Endothelial cell of umbilical vein (primary cell): ENCODE measurements at regions not wholly inside any gene's neighbourhood (a gene's known extent, or its start where the extent isn't known, plus 50 kb on each side); places are given as distances from the start of the nearest gene placed in this dataset.

Experiments used
- BruUV-seq: library from RNA; stranded (reverse); fragments of 400-500 nt; replicated peaks from 2 replicates; lab custom pipeline; 2021; lab: Mats Ljungman, UMichigan
- CTCF ChIA-PET: fragments of 300-600, 350-600 bp; sonication (Branson Sonifier 250); formaldehyde crosslinking; loops from one replicate; lab custom pipeline; 2021; ENCODE audit warnings: antibody characterized with exemption, inconsistent platforms; lab: Charles Lee
- POLR2A ChIA-PET: fragments of 300-600, 350-600 bp; sonication (Branson Sonifier 250); formaldehyde crosslinking; loops from one replicate; lab custom pipeline; 2021; ENCODE audit warnings: antibody characterized with exemption, inconsistent platforms; lab: Charles Lee
- DNase-seq: peaks from one replicate; pipeline ENCODE4 v3.0.0-alpha.2; 2011; ENCODE audit warnings: low read depth, low spot score
- FAIRE-seq: peaks from 2 replicates; lab custom pipeline; 2011; peaks lifted over from hg19 to GRCh38; lab: Jason Lieb, UNC
- H2AFZ ChIP-seq: 2 replicates; pipeline ENCODE4 v1.6.0; 2012; ENCODE audit warnings: low read depth, low read length, control low read depth, inconsistent platforms
- H3K27ac ChIP-seq: 2 replicates; pipeline ENCODE4 v1.5.1; 2011; ENCODE audit warnings: low read depth, mild to moderate bottlenecking, control low read depth, low read length, moderate library complexity; ENCODE audit not compliant: insufficient read depth
- H3K27me3 ChIP-seq, 2 experiments: 2 replicates each; pipeline versions ENCODE4 v1.6.0 to v1.6.1; 2011; ENCODE audit warnings: low read length in 2 of 2, mixed read lengths in 1 of 2; ENCODE audit not compliant: control insufficient read depth in 2 of 2, insufficient read depth in 2 of 2
- H3K36me3 ChIP-seq, 2 experiments: 2 replicates in 1 of 2; 3 replicates in 1 of 2; pipeline ENCODE4 v1.5.1; 2011; ENCODE audit warnings: low read length in 2 of 2, mild to moderate bottlenecking in 1 of 2, moderate library complexity in 1 of 2; ENCODE audit not compliant: control insufficient read depth in 2 of 2, insufficient read depth in 2 of 2; ENCODE audit errors: extremely low read depth in 1 of 2
- H3K4me1 ChIP-seq: 3 replicates; pipeline ENCODE4 v1.5.1; 2011; ENCODE audit warnings: mild to moderate bottlenecking, low read length; ENCODE audit not compliant: control insufficient read depth, insufficient read depth; ENCODE audit errors: extremely low read depth
- H3K4me2 ChIP-seq: 2 replicates; pipeline ENCODE4 v1.6.1; 2011; ENCODE audit warnings: low read length, control low read depth, mixed read lengths; ENCODE audit not compliant: insufficient read depth
- H3K4me3 ChIP-seq, 3 experiments: fragments of 200-600 bp in 1 of 3; sonication (generic), shearing (Covaris generic) in 1 of 3; replicated peaks in 1 of 3; 2 replicates each; pipeline ENCODE4 v1.5.1; 2011 to 2016; ENCODE audit warnings: control low read depth in 3 of 3, low read length in 3 of 3, mild to moderate bottlenecking in 2 of 3, inconsistent platforms in 1 of 3, low read depth in 1 of 3, moderate library complexity in 1 of 3; ENCODE audit not compliant: insufficient read depth in 1 of 3
- H3K79me2 ChIP-seq: 2 replicates; pipeline ENCODE4 v1.6.0; 2012; ENCODE audit warnings: low read length, inconsistent platforms; ENCODE audit not compliant: control insufficient read depth, insufficient read depth
- H3K9ac ChIP-seq: replicated peaks from 2 replicates; pipeline ENCODE3; 2011; ENCODE audit warnings: low read length, control low read depth; ENCODE audit not compliant: insufficient read depth; ENCODE audit errors: extremely low read depth
- H3K9me1 ChIP-seq: replicated peaks from 3 replicates; pipeline ENCODE4 v1.6.0; 2011; ENCODE audit warnings: mild to moderate bottlenecking, low read length; ENCODE audit not compliant: control insufficient read depth, insufficient read depth; ENCODE audit errors: extremely low read depth
- H3K9me3 ChIP-seq: replicated peaks from 2 replicates; pipeline ENCODE4 v1.5.1; 2012; ENCODE audit warnings: low read length, inconsistent platforms; ENCODE audit not compliant: control insufficient read depth, insufficient read depth
- H4K20me1 ChIP-seq: replicated peaks from 2 replicates; pipeline ENCODE3; 2011; ENCODE audit warnings: mild to moderate bottlenecking, low read length; ENCODE audit not compliant: control insufficient read depth, insufficient read depth; ENCODE audit errors: extremely low read depth
- CTCF ChIP-seq, 2 donors: IDR thresholded peaks; 1 replicate in 1 of 2; 2 replicates in 1 of 2; pipeline ENCODE4 v1.5.1; 2011; ENCODE audit warnings: low read length in 2 of 2, mild to moderate bottlenecking in 2 of 2, moderate library complexity in 2 of 2, control low read depth in 1 of 2, inconsistent platforms in 1 of 2, low read depth in 1 of 2; ENCODE audit not compliant: insufficient read depth in 1 of 2; ENCODE audit errors: extremely low read depth in 1 of 2
- EZH2 ChIP-seq: IDR thresholded peaks from 2 replicates; pipeline ENCODE4 v1.6.1; 2012; ENCODE audit warnings: borderline replicate concordance, low read depth, mild to moderate bottlenecking, moderate library complexity, low read length, inconsistent platforms; ENCODE audit not compliant: severe bottlenecking
- FOS ChIP-seq: IDR thresholded peaks from 2 replicates; pipeline ENCODE4 v1.6.1; 2011; ENCODE audit warnings: mild to moderate bottlenecking, low read length, moderate library complexity, borderline replicate concordance; ENCODE audit not compliant: insufficient read depth
- GATA2 ChIP-seq: IDR thresholded peaks from 2 replicates; pipeline ENCODE4 v1.7.0; 2011; ENCODE audit warnings: low read depth, mild to moderate bottlenecking, moderate library complexity, mixed read lengths, low read length; ENCODE audit not compliant: insufficient read length, insufficient read depth
- MAX ChIP-seq: IDR thresholded peaks from 2 replicates; pipeline ENCODE4 v1.6.1; 2011; ENCODE audit not compliant: insufficient read depth, insufficient read length
- MYC ChIP-seq: IDR thresholded peaks from one replicate; pipeline ENCODE4 v1.6.1; 2011; ENCODE audit warnings: mild to moderate bottlenecking, low read depth, low read length
- POLR2A ChIP-seq: IDR thresholded peaks from 2 replicates; pipeline ENCODE4 v1.6.1; 2012; ENCODE audit warnings: low read depth, mild to moderate bottlenecking, control low read depth, low read length
- dilution Hi-C: fragments of 300-500 bp; cut with MboI; formaldehyde crosslinking; loops from one replicate; pipeline ENCODE4 v1.15.0; 2019; ENCODE audit warnings: low sequenced_read_pairs; ENCODE audit not compliant: extremely low pct_ligation_motif_present
- intact Hi-C: fragments of 100-400 bp; cut with micrococcal nuclease; formaldehyde crosslinking; loops from one replicate; pipeline ENCODE4 v1.10.0; 2022

GRCh38 chr2:16293398-16293797 lies 353.0 kb downstream of the MYCN start:
- Histone ChIP-seq H3K4me1 (no peaks in the 10 kb centered on the region), H4K20me1 (no peaks in the 10 kb centered on the region), H3K27me3 (no peaks in the 10 kb centered on the region), H3K9me1 (no peaks in the 10 kb centered on the region), H3K9ac (no peak overlapping the region), H3K36me3 (no peaks in the 10 kb centered on the region), H2AFZ (no peak overlapping the region), H3K4me2 (no peak overlapping the region), H3K27ac (no peak overlapping the region), H3K9me3 (no peaks in the 10 kb centered on the region), H3K4me3 (no peak overlapping the region), H3K79me2 (no peaks in the 10 kb centered on the region)
- ChIA-PET POLR2A (no interaction called here), CTCF (no interaction called here)
- no TSS peak for BruUV-seq
- TF ChIP-seq FOS (no peak), MAX (no peak), EZH2 (no peak), CTCF (IDR thresholded peaks at IDR 0.05; ENCODE audit: extremely low read depth in 1 of 2, insufficient read depth in 1 of 2, low read depth in 1 of 2, low read length in 2 of 2) (no peak), MYC (no peak), GATA2 (no peak), POLR2A (no peak)
- no peak for FAIRE-seq
- DNase-seq: no peak
- dilution Hi-C loops: no loop called here
- intact Hi-C loops: no loop called here
